NCI-H2107 treated with DMSO at 0.1 percent for 48 hours (cell line): ENCODE measurements at regions not wholly inside any gene's neighbourhood (a gene's known extent, or its start where the extent isn't known, plus 50 kb on each side); places are given as distances from the start of the nearest gene placed in this dataset.

Experiments used
- DNase-seq: peaks from one replicate; lab custom pipeline; 2025; ENCODE audit not compliant: unreplicated experiment; lab: John Stamatoyannopoulos, UW

- no peak for DNase-seq
Measured at GRCh38 chr11:92524542-92524941, 299.9 kb downstream of the FAT3 start.

GRCh38 chr11:92527467-92527866, 302.8 kb downstream of the FAT3 start:
- DNase-seq: no peak

- no peak for DNase-seq
Measured at GRCh38 chr11:92528001-92528400, 303.4 kb downstream of the FAT3 start.

- no peak for DNase-seq
Measured at GRCh38 chr11:92531065-92531739, 306.6 kb downstream of the FAT3 start.

- no peak for DNase-seq
Measured at GRCh38 chr11:92533657-92534335, 309.2 kb downstream of the FAT3 start.

- DNase-seq: no peak
Measured at GRCh38 chr11:92536883-92537282, 312.3 kb downstream of the FAT3 start.

- no peak for DNase-seq
Measured at GRCh38 chr11:92540096-92540495, 315.5 kb downstream of the FAT3 start.

- DNase-seq: no peak
Measured at GRCh38 chr11:92545906-92546471, 321.4 kb downstream of the FAT3 start.

GRCh38 chr11:92546603-92547002, 322.0 kb downstream of the FAT3 start:
- DNase-seq: no peak

GRCh38 chr11:92550411-92550810, 325.8 kb downstream of the FAT3 start:
- no peak for DNase-seq

- no peak for DNase-seq
Measured at GRCh38 chr11:92550871-92551270, 326.3 kb downstream of the FAT3 start.

GRCh38 chr11:92552942-92553341, 328.3 kb downstream of the FAT3 start:
- DNase-seq: no peak

GRCh38 chr11:92554688-92555087, 330.1 kb downstream of the FAT3 start:
- no peak for DNase-seq

- DNase-seq: no peak
Measured at GRCh38 chr11:92556431-92556830, 331.8 kb downstream of the FAT3 start.

- DNase-seq: no peak
Measured at GRCh38 chr11:92557879-92558278, 333.3 kb downstream of the FAT3 start.

- DNase-seq: peak; percentile 20
Measured at GRCh38 chr11:92558323-92558722, 333.7 kb downstream of the FAT3 start.

GRCh38 chr11:92569726-92570125, 345.1 kb downstream of the FAT3 start:
- no peak for DNase-seq

- DNase-seq: no peak
Measured at GRCh38 chr11:92572559-92572958, 347.9 kb downstream of the FAT3 start.

- no peak for DNase-seq
Measured at GRCh38 chr11:92576315-92576714, 351.7 kb downstream of the FAT3 start.

- DNase-seq: no peak
Measured at GRCh38 chr11:92580908-92581307, 356.3 kb downstream of the FAT3 start.

GRCh38 chr11:92588393-92588792, 363.8 kb downstream of the FAT3 start:
- DNase-seq: no peak

- DNase-seq: no peak
Measured at GRCh38 chr11:92589512-92589911, 364.9 kb downstream of the FAT3 start.
